PC-3 (cell line): ENCODE measurements at regions not wholly inside any gene's neighbourhood (a gene's known extent, or its start where the extent isn't known, plus 50 kb on each side); places are given as distances from the start of the nearest gene placed in this dataset.
A peak's percentile ranks its signal among the peaks of the same experiment; 100 is the strongest.

Experiments used
- ATAC-seq: fragments of 200-7000 bp; cut with Tn5 transposase; 2 replicates; pipeline ENCODE4 v1.9.1; 2020; ENCODE audit warnings: mild to moderate bottlenecking, moderate library complexity
- BruUV-seq: library from RNA; stranded (reverse); fragments of 400-500 nt; replicated peaks from 2 replicates; lab custom pipeline; 2021; lab: Mats Ljungman, UMichigan
- CTCF ChIA-PET: fragments of 300-600 bp; sonication (Branson Sonifier 250); formaldehyde crosslinking; loops from one replicate; lab custom pipeline; 2022; ENCODE audit warnings: antibody characterized with exemption; lab: Charles Lee
- POLR2A ChIA-PET: fragments of 300-600 bp; sonication (Branson Sonifier 250); formaldehyde crosslinking; loops from one replicate; lab custom pipeline; 2022; ENCODE audit warnings: antibody characterized with exemption; ENCODE audit not compliant: unreplicated experiment; lab: Charles Lee
- DNase-seq: peaks from one replicate; pipeline ENCODE4 v3.0.0-alpha.2; 2015
- H2AFZ ChIP-seq: fragments of 300-600 bp; sonication (generic); 2 replicates; pipeline ENCODE4 v1.6.0; 2016; ENCODE audit warnings: antibody characterized with exemption, low read length
- H3F3A ChIP-seq: fragments of 300-600 bp; sonication (generic); one replicate; pipeline ENCODE4 v1.6.0; 2017; ENCODE audit warnings: antibody characterized with exemption, low read length, control low read depth, mild to moderate bottlenecking; ENCODE audit not compliant: unreplicated experiment
- H3K27ac ChIP-seq: fragments of 300-600 bp; sonication (generic); 2 replicates; pipeline ENCODE4 v1.5.1; 2016; ENCODE audit warnings: mild to moderate bottlenecking, low read length
- H3K27me3 ChIP-seq: fragments of 300-600 bp; sonication (generic); 2 replicates; pipeline ENCODE4 v1.6.1; 2016; ENCODE audit warnings: low read length, mixed read lengths
- H3K36me3 ChIP-seq: fragments of 300-600 bp; sonication (generic); 2 replicates; pipeline ENCODE4 v1.6.1; 2016; ENCODE audit warnings: low read depth, mixed run types, low read length, mixed read lengths
- H3K4me1 ChIP-seq: fragments of 300-600 bp; sonication (generic); 2 replicates; pipeline ENCODE4 v1.5.1; 2016; ENCODE audit warnings: low read length; ENCODE audit not compliant: insufficient read depth
- H3K4me2 ChIP-seq: fragments of 300-600 bp; sonication (generic); 2 replicates; pipeline ENCODE4 v1.6.0; 2016; ENCODE audit warnings: low read length
- H3K4me3 ChIP-seq: fragments of 300-600 bp; sonication (generic); 2 replicates; pipeline ENCODE4 v1.5.1; 2016; ENCODE audit warnings: mild to moderate bottlenecking, low read length, mixed read lengths
- H3K79me2 ChIP-seq: fragments of 300-600 bp; sonication (generic); 2 replicates; pipeline ENCODE4 v1.6.1; 2017; ENCODE audit warnings: low read length, mixed read lengths
- H3K9ac ChIP-seq: fragments of 300-600 bp; sonication (generic); 2 replicates; pipeline ENCODE4 v1.6.0; 2016; ENCODE audit warnings: mild to moderate bottlenecking, low read length
- H3K9me2 ChIP-seq: fragments of 300-600 bp; sonication (generic); replicated peaks from 2 replicates; pipeline ENCODE4 v1.6.1; 2016; ENCODE audit warnings: mixed run types, low read length, mixed read lengths
- H3K9me3 ChIP-seq: fragments of 300-600 bp; sonication (generic); 2 replicates; pipeline ENCODE4 v1.6.1; 2016; ENCODE audit warnings: low read length, mixed read lengths
- H4K20me1 ChIP-seq: fragments of 300-600 bp; sonication (generic); 2 replicates; pipeline ENCODE4 v1.6.1; 2016; ENCODE audit warnings: low read length, mixed read lengths
- EZH2 ChIP-seq: fragments of 300-600 bp; sonication (generic); IDR thresholded peaks from one replicate; pipeline ENCODE4 v1.6.1; 2017; ENCODE audit warnings: antibody characterized with exemption, mild to moderate bottlenecking, low read length; ENCODE audit not compliant: unreplicated experiment
- EZH2phosphoT487 ChIP-seq: fragments of 300-600 bp; sonication (generic); IDR thresholded peaks from 2 replicates; pipeline ENCODE4 v1.6.1; 2018; ENCODE audit warnings: mild to moderate bottlenecking, antibody characterized with exemption, low read length, borderline replicate concordance
- intact Hi-C: fragments of 100-400 bp; cut with micrococcal nuclease; formaldehyde crosslinking; loops from 2 replicates; pipeline ENCODE4 v1.9.0; 2023
- TF ChIP-seq, protein P1 (sequence below): fragments of 300-600 bp; sonication (generic); conservative IDR thresholded peaks from 2 replicates; pipeline ENCODE4 v1.5.1; 2017; ENCODE audit warnings: antibody characterized with exemption, low read depth, mild to moderate bottlenecking, low read length

- Histone ChIP-seq H3K36me3 (no peaks in the 10 kb centered on the region), H3K9ac (no peak overlapping the region), H3K9me2 (no peaks in the 10 kb centered on the region), H3F3A (no peaks in the 10 kb centered on the region), H2AFZ (no peak overlapping the region), H3K79me2 (no peaks in the 10 kb centered on the region), H3K27ac (no peak overlapping the region), H4K20me1 (no peaks in the 10 kb centered on the region), H3K27me3 (peaks cover 74% of the 10 kb centered on the region), H3K4me2 (no peak overlapping the region), H3K4me3 (no peak overlapping the region), H3K4me1 (no peaks in the 10 kb centered on the region), H3K9me3 (no peaks in the 10 kb centered on the region)
- POLR2A ChIA-PET, result no interaction called here
- no TSS peak for BruUV-seq
- intact Hi-C loops, result loop anchor here (1.0 kb wide), 1 partner anchor 115 kb away; no protein-coding TSS in a partner anchor
- ATAC-seq, result peak; percentile 86
- no peak for TF ChIP-seq EZH2
- TF ChIP-seq, protein P1, sequence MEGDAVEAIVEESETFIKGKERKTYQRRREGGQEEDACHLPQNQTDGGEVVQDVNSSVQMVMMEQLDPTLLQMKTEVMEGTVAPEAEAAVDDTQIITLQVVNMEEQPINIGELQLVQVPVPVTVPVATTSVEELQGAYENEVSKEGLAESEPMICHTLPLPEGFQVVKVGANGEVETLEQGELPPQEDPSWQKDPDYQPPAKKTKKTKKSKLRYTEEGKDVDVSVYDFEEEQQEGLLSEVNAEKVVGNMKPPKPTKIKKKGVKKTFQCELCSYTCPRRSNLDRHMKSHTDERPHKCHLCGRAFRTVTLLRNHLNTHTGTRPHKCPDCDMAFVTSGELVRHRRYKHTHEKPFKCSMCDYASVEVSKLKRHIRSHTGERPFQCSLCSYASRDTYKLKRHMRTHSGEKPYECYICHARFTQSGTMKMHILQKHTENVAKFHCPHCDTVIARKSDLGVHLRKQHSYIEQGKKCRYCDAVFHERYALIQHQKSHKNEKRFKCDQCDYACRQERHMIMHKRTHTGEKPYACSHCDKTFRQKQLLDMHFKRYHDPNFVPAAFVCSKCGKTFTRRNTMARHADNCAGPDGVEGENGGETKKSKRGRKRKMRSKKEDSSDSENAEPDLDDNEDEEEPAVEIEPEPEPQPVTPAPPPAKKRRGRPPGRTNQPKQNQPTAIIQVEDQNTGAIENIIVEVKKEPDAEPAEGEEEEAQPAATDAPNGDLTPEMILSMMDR, result peak; percentile 88
- TF ChIP-seq EZH2phosphoT487, result no peak
- CTCF ChIA-PET, result interaction anchor here (0.5 to 1.2 kb wide), 9 partner anchors 13 to 680 kb away, joined by 3 to 11 read pairs (median 3); no protein-coding TSS in a partner anchor
- peak; percentile 74 for DNase-seq
Observed at GRCh38 chr17:55641676-55642081, 81.0 kb downstream of the TMEM100 start.

DNA sequence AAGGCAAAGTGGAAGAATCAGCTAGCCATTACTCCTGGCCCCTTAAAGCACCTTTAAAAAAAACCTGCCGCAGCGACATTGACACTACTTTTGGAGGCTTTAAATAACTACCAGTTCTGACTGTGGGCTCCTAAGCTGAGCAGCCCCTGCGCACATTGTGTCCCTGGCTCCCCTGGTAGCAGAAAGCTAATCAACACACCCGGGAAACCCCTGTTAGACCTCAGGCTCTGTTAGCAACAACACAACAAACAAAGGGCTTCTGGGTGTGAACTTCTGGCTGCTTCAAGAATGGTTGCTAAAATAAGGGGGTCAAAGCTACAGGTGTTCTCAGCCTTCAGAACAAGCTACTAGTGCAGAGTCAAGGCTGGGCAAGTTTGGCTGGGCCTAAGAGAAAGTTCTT lies 83.6 kb downstream of the TMEM100 start:
- no peaks in the 10 kb centered on the region for H3K4me1 ChIP-seq
- no peak overlapping the region for H3K4me2 ChIP-seq
- H2AFZ ChIP-seq, result no peak overlapping the region
- TF ChIP-seq EZH2 (no peak), EZH2phosphoT487 (no peak)
- TF ChIP-seq, protein P1, result no peak
- no peaks in the 10 kb centered on the region for H3K9me3 ChIP-seq
- BruUV-seq, result no TSS peak
- ATAC-seq, result no peak
- H3K9me2 ChIP-seq, result no peaks in the 10 kb centered on the region
- no peaks in the 10 kb centered on the region for H3F3A ChIP-seq
- H3K79me2 ChIP-seq, result no peaks in the 10 kb centered on the region
- ChIA-PET CTCF (interaction anchor here (0.6 to 0.9 kb wide), 2 partner anchors 15 to 37 kb away, joined by 3 read pairs; no protein-coding TSS in a partner anchor), POLR2A (no interaction called here)
- H3K27ac ChIP-seq, result no peak overlapping the region
- no peak overlapping the region for H3K9ac ChIP-seq
- intact Hi-C loops, result no loop called here
- no peaks in the 10 kb centered on the region for H4K20me1 ChIP-seq
- no peak for DNase-seq
- no peak overlapping the region for H3K4me3 ChIP-seq
- peaks cover 75% of the 10 kb centered on the region for H3K27me3 ChIP-seq
- H3K36me3 ChIP-seq, result no peaks in the 10 kb centered on the region

DNA sequence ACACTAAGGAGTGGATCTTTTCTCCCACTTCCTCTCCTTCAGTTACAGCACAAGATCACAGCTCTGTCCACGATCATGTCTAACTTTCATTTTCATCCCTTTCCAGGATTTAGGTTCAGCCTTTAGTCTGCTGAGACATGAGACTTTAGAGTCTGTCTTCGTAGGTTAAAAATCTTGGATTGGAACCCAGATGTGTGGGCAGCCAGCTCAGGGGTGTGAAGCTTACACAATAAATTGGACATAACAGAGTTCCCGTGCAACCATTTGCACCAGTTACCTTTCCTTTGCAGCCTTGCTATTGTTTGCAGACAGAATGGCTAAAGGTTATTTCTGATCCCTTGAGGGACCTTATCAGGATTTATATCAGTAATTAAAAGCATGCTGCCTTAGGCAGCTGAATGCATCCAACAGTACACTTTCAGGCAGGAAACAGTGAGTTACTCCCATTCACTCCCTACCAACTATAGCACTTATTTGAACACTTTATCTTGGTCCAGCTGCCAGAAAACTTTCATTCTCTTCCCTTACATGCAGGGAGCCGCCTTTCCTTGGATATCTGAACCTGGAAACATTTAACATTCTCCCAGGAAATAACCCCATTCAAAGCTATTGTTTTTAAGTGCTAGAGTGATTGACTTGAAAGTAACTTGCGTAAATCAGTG lies 87.3 kb downstream of the TMEM100 start:
- DNase-seq, result no peak

More for the DNA sequence above, 87.3 kb downstream of the TMEM100 start:
- H3K36me3 ChIP-seq, result no peaks in the 10 kb centered on the region
- H3K27me3 ChIP-seq, result peaks cover 73% of the 10 kb centered on the region
- H3K4me1 ChIP-seq, result no peaks in the 10 kb centered on the region
- H3K4me2 ChIP-seq, result peak overlapping the region; percentile 37; the same call in 1 of the 2 replicates
- BruUV-seq, result no TSS peak
- intact Hi-C loops, result no loop called here
- H3K9me2 ChIP-seq, result no peaks in the 10 kb centered on the region
- H3K27ac ChIP-seq, result no peak overlapping the region
- POLR2A ChIA-PET, result no interaction called here
- no peaks in the 10 kb centered on the region for H3F3A ChIP-seq
- CTCF ChIA-PET, result no interaction called here
- TF ChIP-seq, protein P1, result no peak
- TF ChIP-seq EZH2phosphoT487 (no peak), EZH2 (no peak)
- no peak overlapping the region for H2AFZ ChIP-seq
- no peak overlapping the region for H3K9ac ChIP-seq
- H3K79me2 ChIP-seq, result no peaks in the 10 kb centered on the region
- H3K4me3 ChIP-seq, result peak overlapping the region; percentile 28; the same call in 1 of the 2 replicates
- H3K9me3 ChIP-seq, result no peaks in the 10 kb centered on the region
- ATAC-seq, result peak; percentile 20; the same call in 1 of the 2 replicates
- no peaks in the 10 kb centered on the region for H4K20me1 ChIP-seq
